HK-2 (cell line): ENCODE measurements at regions not wholly inside any gene's neighbourhood (a gene's known extent, or its start where the extent isn't known, plus 50 kb on each side); places are given as distances from the start of the nearest gene placed in this dataset.
"Not testable (repeated sequence)": the region's sequence is repeated elsewhere in the genome, so short reads cannot be mapped to it uniquely, and the experiment has no call there.

Source experiments
- DNase-seq: peaks from one replicate; pipeline ENCODE4 v3.0.0-alpha.2; 2018; ENCODE audit not compliant: unreplicated experiment

GRCh38 chr7:52779004-52779403 lies 256.4 kb upstream of the POM121L12 start:
- no peak for DNase-seq

DNA sequence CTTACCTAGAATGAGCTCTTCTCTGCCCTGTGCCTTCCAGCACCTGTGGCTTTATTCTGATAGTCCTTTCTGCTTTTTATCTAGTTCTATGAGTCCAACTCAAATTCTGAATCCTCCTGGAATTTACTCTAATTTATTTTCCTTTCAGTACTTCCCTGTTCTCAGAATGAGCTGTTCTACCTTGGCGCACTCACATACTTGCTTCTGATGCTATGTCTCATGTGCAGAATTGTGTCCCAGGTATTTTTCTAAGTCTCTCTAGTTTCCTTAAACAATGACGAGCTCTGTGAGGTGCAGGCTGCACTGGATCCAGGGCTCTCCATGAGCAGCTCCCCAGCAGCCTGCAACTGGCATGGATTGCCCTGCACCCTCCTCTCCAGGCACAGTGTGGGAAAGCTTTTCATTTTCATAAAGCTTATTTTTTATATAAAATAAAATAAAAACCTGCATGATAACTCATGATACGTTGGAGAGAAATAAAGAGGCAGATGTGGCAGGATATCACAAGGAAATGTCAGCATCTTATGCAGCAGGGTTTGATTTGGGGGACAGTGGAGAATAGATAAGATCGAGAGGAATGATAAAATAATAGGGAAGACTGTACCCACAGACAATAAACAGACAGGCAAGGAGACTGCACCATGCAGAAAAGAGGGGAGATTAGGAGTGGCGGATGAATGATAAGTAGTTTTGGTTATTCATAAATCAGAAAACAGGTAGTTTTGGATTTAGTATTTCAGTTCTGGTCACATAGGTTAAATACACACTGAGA lies 258.2 kb upstream of the POM121L12 start:
- DNase-seq = no peak

GRCh38 chr7:52775876-52776275 lies 259.6 kb upstream of the POM121L12 start:
- DNase-seq = no peak

GRCh38 chr7:52771177-52771576 lies 264.3 kb upstream of the POM121L12 start:
- DNase-seq = no peak

GRCh38 chr7:52764492-52765169 lies 270.8 kb upstream of the POM121L12 start:
- no peak for DNase-seq

GRCh38 chr7:52758356-52758755 lies 277.1 kb upstream of the POM121L12 start:
- no peak for DNase-seq

- DNase-seq = no peak
Observed at GRCh38 chr7:52753855-52754254, 281.6 kb upstream of the POM121L12 start.

- no peak for DNase-seq
Observed at GRCh38 chr7:52752891-52753290, 282.5 kb upstream of the POM121L12 start.

DNA sequence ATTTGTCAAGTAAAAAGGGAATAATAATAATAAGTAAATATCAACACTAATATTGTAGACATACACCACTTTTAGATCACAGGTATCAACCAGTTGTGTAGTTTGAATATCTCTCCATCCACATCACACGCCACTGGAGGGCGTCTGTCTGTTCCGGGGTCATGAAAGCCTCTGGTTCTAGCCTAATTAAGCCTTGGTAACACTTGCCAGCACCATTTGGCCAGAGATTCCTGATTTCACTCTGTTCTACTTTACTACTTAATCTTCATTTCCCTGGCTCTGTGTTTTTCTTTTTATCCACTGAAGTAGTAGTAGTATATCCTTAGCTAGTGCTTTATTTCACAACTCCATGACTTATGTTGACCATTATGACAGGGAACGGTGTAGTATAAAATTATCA lies 285.6 kb upstream of the POM121L12 start:
- no peak for DNase-seq

GRCh38 chr7:52747817-52748216 lies 287.6 kb upstream of the POM121L12 start:
- DNase-seq = no peak

DNA sequence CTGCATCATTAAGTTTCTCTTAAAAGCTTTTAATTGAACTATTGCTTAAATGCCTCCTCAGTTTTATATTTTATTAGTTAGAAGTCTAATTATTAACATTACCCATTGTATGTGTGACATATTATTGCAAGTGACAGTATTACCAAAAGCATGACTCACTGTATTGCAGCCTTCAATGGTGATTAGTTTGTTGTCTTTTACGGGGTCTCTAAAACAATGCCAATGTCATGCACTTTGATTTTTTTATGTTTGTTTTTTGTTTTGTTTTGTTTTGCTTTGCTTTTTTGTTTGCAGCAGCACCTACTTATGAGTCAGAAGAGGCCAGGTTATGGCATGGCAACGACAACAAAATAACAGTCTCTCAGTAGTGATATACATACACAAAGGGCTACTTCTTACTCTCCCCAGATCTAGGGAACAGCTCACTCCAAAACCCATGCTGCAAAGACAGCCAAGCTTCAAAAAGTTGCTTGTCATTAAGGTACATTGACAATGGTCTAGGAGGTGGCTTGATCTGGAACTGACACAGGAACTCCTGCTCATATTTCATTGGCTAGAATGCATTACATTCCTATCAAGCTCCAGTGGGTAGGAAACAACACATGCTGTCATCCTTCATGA lies 293.7 kb upstream of the POM121L12 start:
- no peak for DNase-seq

DNA sequence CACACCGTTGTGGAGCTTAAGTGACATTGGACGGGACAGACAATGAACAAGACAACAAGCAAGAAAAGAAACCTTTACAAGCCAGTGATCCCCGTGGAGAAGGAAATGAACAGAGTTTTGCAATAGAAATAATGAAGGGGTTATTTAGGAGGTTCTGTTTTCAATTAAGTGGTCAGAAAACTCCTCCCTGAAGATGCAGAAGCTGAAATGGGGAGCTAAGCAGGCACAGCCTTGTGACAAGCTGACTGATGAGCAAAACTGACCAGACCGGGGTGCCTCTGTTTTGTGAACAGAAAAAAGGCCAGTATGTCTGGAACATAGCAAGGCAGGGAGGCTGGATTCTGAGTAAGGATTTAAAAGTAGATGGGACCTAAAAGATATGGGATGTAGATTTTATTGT lies 299.8 kb upstream of the POM121L12 start:
- no peak for DNase-seq

DNA sequence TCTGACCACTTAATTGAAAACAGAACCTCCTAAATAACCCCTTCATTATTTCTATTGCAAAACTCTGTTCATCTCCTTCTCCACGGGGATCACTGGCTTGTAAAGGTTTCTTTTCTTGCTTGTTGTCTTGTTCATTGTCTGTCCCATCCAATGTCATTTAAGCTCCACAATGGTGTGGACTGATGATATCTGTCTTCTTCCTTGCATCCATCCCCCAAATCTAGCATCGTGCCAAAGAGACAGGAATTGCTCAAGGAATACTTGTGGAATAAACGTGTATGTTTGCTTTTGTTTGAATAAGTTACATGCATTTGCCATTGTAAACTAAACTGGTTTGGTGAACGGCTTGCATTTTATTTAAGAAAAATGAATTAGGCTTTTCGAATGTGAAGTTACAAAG lies 306.8 kb upstream of the POM121L12 start:
- DNase-seq = not testable (repeated sequence)

GRCh38 chr7:52727632-52728031 lies 307.8 kb upstream of the POM121L12 start:
- no peak for DNase-seq

GRCh38 chr7:52726986-52727385 lies 308.4 kb upstream of the POM121L12 start:
- no peak for DNase-seq

- DNase-seq = no peak
Observed at GRCh38 chr7:52726493-52726892, 308.9 kb upstream of the POM121L12 start.

DNA sequence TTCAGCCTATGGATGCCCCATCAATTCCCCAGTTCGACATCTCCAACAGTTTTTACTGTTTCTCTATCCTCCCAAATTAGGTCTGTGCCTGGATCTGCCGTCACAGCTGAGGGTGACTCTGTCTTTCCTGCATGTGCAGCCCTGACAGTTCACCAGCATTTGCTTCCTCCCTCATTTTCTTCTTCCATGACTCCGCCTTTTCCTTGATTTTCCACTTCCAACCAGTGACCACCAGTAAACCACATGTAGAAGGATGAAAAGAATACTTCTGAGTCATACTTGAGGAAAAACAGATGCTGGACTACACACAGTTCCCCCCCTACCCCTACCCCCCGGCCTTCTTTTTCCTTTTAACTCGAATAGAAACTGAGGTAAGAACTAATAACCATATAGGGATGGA lies 311.8 kb upstream of the POM121L12 start:
- no peak for DNase-seq

DNA sequence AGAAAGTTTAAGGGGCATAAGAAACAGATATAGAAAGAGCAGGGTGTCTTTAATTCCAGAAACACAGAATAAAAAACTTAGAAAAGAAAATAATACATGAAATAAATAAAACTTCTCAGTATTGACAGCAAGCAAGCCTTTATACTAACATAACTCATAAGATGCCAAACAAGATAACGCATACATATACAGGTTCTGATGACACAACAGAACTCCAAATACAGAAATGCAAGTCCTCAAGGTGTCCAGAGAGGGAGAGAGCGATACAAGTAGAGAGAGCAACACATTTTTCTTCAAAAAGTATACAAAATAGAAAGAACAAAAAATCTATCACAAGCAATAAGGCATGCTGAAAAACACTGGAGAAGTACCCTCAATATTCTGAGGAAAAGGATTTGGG lies 314.6 kb upstream of the POM121L12 start:
- no peak for DNase-seq

DNA sequence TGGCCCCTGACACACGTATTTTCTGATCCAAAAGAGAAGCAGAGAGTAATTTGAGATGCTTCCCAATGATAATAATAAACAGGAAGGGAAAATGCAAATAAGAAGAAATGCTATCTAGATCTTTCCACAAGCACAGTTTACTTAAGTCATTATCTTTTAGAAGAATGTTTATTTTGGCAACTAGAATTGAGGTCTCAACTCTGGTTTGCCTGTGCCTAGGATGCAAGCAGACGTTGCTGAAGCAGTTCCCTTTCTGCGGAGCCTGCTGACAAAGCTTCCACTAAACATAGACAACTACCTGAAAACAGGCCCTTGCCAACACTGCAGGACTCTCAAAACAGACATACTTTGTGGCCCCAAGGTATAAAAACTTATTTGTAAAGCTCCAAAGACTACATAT lies 315.8 kb upstream of the POM121L12 start:
- DNase-seq = no peak

GRCh38 chr7:52715701-52716100 lies 319.7 kb upstream of the POM121L12 start:
- no peak for DNase-seq

GRCh38 chr7:52712938-52713337 lies 322.5 kb upstream of the POM121L12 start:
- no peak for DNase-seq

DNA sequence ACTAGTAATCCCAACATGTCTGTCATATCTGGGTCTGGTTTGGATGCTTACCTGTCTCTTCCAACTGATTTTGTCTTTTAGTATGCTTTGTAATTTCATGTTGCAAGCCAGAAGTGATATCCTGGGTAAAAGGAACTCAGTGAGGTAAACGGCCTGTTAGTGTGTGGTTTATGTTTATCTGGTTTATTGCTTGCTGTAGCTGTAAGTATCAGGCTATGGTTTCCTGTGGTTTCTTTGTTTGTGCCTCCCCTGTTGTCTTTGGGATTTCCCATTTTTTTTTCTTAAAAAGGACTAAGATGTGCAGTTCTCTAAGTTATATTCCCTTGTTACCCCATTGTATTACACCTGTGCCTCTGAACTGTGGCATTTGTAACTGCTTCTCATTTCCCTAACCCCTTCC lies 323.5 kb upstream of the POM121L12 start:
- no peak for DNase-seq

GRCh38 chr7:52708846-52709245 lies 326.6 kb upstream of the POM121L12 start:
- no peak for DNase-seq
